GM06990 (cell line): ENCODE measurements at regions not wholly inside any gene's neighbourhood (a gene's known extent, or its start where the extent isn't known, plus 50 kb on each side); places are given as distances from the start of the nearest gene placed in this dataset.

Experiments
- DNase-seq: peaks from one replicate; pipeline ENCODE4 v3.0.0-alpha.2; 2011; ENCODE audit not compliant: insufficient read length; ENCODE audit errors: extremely low read depth
- H3K27me3 ChIP-seq: replicated peaks from 2 replicates; pipeline ENCODE4 v1.6.0; 2011; ENCODE audit warnings: low read length; ENCODE audit not compliant: control insufficient read depth, insufficient read depth
- H3K36me3 ChIP-seq: 2 replicates; pipeline ENCODE4 v1.5.1; 2011; ENCODE audit warnings: low read length; ENCODE audit not compliant: control insufficient read depth, insufficient read depth
- H3K4me3 ChIP-seq: replicated peaks from 2 replicates; pipeline ENCODE4 v1.5.1; 2011; ENCODE audit warnings: low read depth, mild to moderate bottlenecking, control low read depth, low read length
- TF ChIP-seq, protein P1 (sequence below): IDR thresholded peaks from 2 replicates; pipeline ENCODE4 v1.5.1; 2011; ENCODE audit warnings: low read length, control low read depth, mild to moderate bottlenecking, inconsistent platforms; ENCODE audit not compliant: insufficient read depth, poor library complexity, severe bottlenecking

DNA sequence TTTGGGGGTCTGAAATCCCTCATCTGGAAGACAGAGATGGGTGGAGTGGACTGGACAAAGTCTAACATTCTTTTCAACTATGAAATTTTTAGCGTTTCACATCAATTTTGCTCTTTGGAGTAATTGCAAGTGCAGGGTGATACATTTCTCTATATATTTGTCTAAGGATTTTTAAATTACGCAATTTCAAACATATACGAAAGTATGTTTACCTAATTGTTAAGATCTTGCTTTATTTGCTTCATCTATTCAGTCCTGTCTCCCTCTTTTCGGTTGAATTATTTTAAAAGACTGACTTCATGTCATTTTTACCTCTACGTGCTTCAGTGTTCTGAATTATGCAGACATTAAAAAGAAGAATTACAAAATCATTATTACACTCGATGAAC, 101.9 kb upstream of the CREB5 start:
- H3K27me3 ChIP-seq: no peaks in the 10 kb centered on the region
- H3K4me3 ChIP-seq: no peak overlapping the region
- TF ChIP-seq, protein P1, sequence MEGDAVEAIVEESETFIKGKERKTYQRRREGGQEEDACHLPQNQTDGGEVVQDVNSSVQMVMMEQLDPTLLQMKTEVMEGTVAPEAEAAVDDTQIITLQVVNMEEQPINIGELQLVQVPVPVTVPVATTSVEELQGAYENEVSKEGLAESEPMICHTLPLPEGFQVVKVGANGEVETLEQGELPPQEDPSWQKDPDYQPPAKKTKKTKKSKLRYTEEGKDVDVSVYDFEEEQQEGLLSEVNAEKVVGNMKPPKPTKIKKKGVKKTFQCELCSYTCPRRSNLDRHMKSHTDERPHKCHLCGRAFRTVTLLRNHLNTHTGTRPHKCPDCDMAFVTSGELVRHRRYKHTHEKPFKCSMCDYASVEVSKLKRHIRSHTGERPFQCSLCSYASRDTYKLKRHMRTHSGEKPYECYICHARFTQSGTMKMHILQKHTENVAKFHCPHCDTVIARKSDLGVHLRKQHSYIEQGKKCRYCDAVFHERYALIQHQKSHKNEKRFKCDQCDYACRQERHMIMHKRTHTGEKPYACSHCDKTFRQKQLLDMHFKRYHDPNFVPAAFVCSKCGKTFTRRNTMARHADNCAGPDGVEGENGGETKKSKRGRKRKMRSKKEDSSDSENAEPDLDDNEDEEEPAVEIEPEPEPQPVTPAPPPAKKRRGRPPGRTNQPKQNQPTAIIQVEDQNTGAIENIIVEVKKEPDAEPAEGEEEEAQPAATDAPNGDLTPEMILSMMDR: no peak
- no peak for DNase-seq
- H3K36me3 ChIP-seq: no peaks in the 10 kb centered on the region

GRCh38 chr7:28311670-28312069, 100.6 kb upstream of the CREB5 start:
- no peaks in the 10 kb centered on the region for H3K36me3 ChIP-seq
- no peak for DNase-seq
- no peak overlapping the region for H3K4me3 ChIP-seq
- TF ChIP-seq, protein P1: no peak
- H3K27me3 ChIP-seq: no peaks in the 10 kb centered on the region; the same call in 1 of the 2 replicates

- H3K4me3 ChIP-seq: no peak overlapping the region
- TF ChIP-seq, protein P1: no peak
- H3K27me3 ChIP-seq: no peaks in the 10 kb centered on the region; the same call in 1 of the 2 replicates
- DNase-seq: no peak
- no peaks in the 10 kb centered on the region for H3K36me3 ChIP-seq
These were observed 99.4 kb upstream of the CREB5 start for GRCh38 chr7:28312948-28313347.

DNA sequence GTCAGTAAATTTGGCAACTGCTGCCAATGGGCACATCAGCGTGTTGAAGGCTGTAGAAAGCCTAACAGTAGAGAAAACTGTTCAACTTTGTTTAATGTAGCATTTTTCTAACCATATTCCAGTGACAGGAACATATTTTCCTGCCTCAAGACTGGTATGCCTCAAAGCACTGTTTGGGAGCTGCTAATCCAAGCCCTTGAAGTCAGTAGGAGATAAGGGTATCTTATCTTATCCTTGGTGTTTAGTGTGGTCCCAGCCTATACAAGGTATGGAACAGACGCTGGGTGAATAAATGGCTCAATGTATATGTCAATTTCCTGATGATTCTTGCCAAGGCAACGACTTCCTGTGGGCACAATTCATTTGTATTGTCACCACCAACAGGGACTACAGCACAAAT, 97.5 kb upstream of the CREB5 start:
- Histone ChIP-seq H3K27me3 (no peaks in the 10 kb centered on the region; the same call in 1 of the 2 replicates), H3K4me3 (no peak overlapping the region), H3K36me3 (no peaks in the 10 kb centered on the region)
- DNase-seq: no peak
- TF ChIP-seq, protein P1: no peak

GRCh38 chr7:28315565-28316410, 96.5 kb upstream of the CREB5 start:
- no peak for DNase-seq
- TF ChIP-seq, protein P1: no peak
- Histone ChIP-seq H3K4me3 (no peak overlapping the region), H3K27me3 (no peaks in the 10 kb centered on the region; the same call in 1 of the 2 replicates), H3K36me3 (no peaks in the 10 kb centered on the region)
